Large intestine (tissue), 3 donors: ENCODE measurements at regions not wholly inside any gene's neighbourhood (a gene's known extent, or its start where the extent isn't known, plus 50 kb on each side); places are given as distances from the start of the nearest gene placed in this dataset.

Source experiments
- DNase-seq, 2 donors: peaks; one replicate each; pipeline versions ENCODE4 v3.0.0 to v3.0.0-alpha.2; 2013
- H3K27ac ChIP-seq: one replicate; pipeline ENCODE4 v1.5.1; 2013; ENCODE audit warnings: low read length
- H3K27me3 ChIP-seq: 2 replicates; pipeline ENCODE4 v1.6.1; 2013; ENCODE audit warnings: low read length; ENCODE audit not compliant: control insufficient read depth, insufficient read depth
- H3K36me3 ChIP-seq: 2 replicates; pipeline ENCODE4 v1.6.1; 2013; ENCODE audit warnings: low read length; ENCODE audit not compliant: control insufficient read depth, insufficient read depth
- H3K4me1 ChIP-seq: one replicate; pipeline ENCODE4 v1.6.1; 2013; ENCODE audit warnings: low read length; ENCODE audit not compliant: control insufficient read depth, insufficient read depth
- H3K4me3 ChIP-seq: one replicate; pipeline ENCODE4 v1.5.1; 2013; ENCODE audit warnings: low read length
- H3K9me3 ChIP-seq: one replicate; pipeline ENCODE4 v1.6.1; 2013; ENCODE audit warnings: mild to moderate bottlenecking, low read depth, low read length, moderate library complexity; ENCODE audit not compliant: control insufficient read depth
- WGBS: methylation state at CpG from one replicate; pipeline ENCODE4 v1.1.5; 2013; ENCODE audit warnings: low lambda C conversion rate; ENCODE audit not compliant: insufficient coverage; 5-methylcytosine and 5-hydroxymethylcytosine counted together

DNA sequence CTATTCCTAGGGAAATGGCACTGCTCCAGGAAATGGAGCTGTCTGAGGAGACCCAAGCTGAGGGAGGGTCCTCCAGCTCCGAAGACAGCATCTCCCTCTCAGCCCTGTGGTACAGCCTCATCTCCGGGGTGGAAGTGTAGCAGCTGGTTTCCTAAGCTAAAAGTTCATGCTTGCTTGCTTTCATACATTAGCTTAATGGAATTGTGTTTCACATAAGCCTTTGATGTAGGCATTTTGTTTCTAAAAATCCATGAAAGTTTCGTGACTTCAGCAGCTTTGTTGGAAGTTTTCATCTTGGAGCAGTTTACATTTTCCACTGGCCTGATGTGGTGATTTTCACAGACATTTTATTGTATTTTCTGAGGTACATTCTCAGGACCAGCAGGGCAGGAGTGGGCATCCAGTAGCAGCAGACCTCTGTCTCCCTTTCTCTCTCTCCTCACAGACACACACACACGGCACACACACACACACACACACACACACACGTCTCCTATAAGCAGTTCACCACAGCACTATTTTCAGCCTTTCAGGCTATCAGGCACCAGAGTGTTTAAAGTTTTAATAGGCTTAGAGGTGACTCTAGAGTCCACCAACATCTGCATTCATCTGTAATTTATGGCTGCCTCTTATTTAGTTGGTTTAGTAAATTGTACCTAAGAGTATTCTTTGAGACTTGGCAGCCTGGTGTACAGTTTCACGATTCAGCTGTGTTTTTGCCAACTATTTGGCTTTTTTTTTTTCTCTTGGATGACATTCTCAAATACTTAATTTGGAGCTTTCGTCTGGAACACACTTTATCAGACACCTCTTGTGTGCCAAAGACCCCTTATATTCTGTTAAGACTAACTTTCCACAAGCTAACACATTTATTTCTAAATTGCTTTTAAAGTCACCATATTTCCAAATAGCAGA, 225.8 kb upstream of the SFRP2 start:
- no peaks in the 10 kb centered on the region for H3K27me3 ChIP-seq
- no peaks in the 10 kb centered on the region for H3K36me3 ChIP-seq
- H3K4me1 ChIP-seq, result no peaks in the 10 kb centered on the region
- WGBS, result 75% methylated on average over 1 of the region's 7 CpGs
- H3K9me3 ChIP-seq, result no peaks in the 10 kb centered on the region
- DNase-seq, result no peak
- no peak overlapping the region for H3K4me3 ChIP-seq
- H3K27ac ChIP-seq, result no peak overlapping the region

DNA sequence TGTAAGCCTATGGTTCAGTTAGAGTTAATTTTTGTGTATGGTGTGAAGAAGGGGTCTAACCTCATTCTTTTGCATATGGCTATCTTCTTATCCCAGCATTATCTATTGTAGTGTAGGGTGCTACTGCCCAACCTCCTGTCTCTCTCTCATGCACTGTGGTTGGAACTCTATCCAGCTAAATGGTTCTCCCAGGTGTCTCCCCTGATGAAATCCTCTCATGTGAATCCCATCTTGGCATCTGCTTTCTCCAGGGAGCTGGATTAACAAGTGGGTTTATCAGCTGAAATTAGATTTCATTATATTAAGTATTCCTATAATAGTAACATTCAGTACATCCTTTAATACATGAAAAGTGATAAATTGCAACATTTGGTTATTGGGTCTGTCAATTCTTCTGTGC, 224.7 kb upstream of the SFRP2 start:
- Histone ChIP-seq H3K4me3 (no peak overlapping the region), H3K9me3 (no peaks in the 10 kb centered on the region), H3K36me3 (no peaks in the 10 kb centered on the region), H3K27me3 (no peaks in the 10 kb centered on the region), H3K27ac (no peak overlapping the region), H3K4me1 (no peaks in the 10 kb centered on the region)
- no peak for DNase-seq

DNA sequence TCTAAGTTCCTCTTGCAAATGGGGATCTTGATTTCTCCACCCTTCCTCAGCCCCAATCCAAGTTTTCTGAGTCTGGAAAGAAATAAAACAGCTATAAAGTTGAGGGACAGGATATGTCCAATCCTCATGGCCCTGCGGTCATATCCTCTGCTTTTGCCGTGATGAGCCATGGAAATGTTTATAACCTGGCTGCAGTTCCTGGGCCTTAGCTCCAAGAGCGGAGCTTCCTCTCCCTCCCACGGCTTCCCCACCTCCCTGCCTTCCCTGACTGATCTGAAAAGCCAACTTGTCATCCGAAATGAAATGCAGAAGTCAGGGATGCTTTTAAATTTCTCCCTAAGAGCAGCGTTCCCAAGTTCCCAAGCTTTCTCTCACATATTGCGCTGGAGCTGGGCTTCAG, 221.5 kb upstream of the SFRP2 start:
- Histone ChIP-seq H3K4me1 (no peaks in the 10 kb centered on the region), H3K27ac (no peak overlapping the region), H3K4me3 (no peak overlapping the region), H3K36me3 (no peaks in the 10 kb centered on the region), H3K9me3 (no peaks in the 10 kb centered on the region), H3K27me3 (no peaks in the 10 kb centered on the region)
- DNase-seq, result no peak
- 100% methylated on average over 1 of the region's 7 CpGs for WGBS

DNA sequence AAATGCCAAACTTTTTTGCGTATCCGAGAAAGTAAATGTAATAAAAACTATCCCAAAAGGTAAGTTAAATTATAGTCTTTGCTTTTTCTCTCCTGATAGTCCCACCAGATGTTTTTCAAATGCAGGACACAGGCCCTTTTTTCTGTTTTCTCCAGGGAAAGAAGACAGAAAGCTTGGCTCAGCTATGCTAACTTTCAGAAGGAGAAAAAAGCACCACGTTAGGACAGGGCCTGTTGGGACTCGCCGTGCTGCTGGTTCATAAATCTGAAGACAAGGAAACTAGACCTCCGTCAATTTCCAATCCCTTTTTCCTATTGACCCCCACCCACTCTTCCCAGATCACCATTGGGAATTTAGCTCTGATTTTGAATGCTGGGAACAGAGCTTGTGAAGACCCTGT, 220.9 kb upstream of the SFRP2 start:
- 64% methylated on average over 3 of the region's 6 CpGs for WGBS
- H3K9me3 ChIP-seq, result no peaks in the 10 kb centered on the region
- no peaks in the 10 kb centered on the region for H3K4me1 ChIP-seq
- no peak overlapping the region for H3K27ac ChIP-seq
- H3K27me3 ChIP-seq, result no peaks in the 10 kb centered on the region
- H3K4me3 ChIP-seq, result no peak overlapping the region
- no peaks in the 10 kb centered on the region for H3K36me3 ChIP-seq
- DNase-seq, result no peak

DNA sequence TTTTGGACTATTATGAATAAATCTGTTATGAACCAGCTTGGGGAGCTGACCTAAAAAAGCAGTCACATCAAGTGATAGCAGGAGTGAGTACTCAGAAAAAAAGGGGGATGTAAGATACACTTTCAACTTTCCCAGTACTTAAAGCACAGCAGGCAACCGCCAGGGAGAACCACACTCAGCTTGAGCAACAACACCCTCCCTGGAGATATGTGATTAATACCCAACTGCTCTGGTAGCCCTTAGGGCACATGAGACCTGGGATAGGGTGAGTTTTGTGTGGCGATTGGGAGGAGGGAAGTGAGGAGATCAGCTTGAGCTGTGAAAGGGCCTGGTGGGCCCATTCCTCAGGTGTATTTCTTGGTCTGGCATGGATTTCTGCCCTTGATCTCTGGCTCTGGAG, 220.3 kb upstream of the SFRP2 start:
- Histone ChIP-seq H3K36me3 (no peaks in the 10 kb centered on the region), H3K4me3 (no peak overlapping the region), H3K9me3 (no peaks in the 10 kb centered on the region), H3K27ac (no peak overlapping the region), H3K27me3 (no peaks in the 10 kb centered on the region), H3K4me1 (no peaks in the 10 kb centered on the region)
- no CpG with 5 or more reads among the region's 2 CpGs for WGBS
- no peak for DNase-seq

DNA sequence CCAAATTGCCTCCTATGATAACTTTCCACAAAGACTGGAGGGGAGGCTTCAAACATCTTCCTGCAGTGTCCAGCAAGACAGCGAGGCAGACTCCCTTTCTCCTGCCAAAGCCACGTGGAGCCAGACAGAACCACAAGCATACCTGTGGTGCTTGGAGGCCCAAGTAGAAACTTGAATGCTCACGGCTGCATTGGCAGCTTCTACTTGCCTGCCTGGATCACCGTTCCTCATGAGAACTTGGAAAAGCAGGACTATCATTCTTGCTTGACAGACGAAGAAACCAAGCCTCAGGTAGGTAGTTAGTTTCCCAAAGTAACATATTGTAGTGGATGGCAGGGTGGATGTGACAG, 216.3 kb upstream of the SFRP2 start:
- Histone ChIP-seq H3K27ac (no peak overlapping the region), H3K9me3 (no peaks in the 10 kb centered on the region)

DNA sequence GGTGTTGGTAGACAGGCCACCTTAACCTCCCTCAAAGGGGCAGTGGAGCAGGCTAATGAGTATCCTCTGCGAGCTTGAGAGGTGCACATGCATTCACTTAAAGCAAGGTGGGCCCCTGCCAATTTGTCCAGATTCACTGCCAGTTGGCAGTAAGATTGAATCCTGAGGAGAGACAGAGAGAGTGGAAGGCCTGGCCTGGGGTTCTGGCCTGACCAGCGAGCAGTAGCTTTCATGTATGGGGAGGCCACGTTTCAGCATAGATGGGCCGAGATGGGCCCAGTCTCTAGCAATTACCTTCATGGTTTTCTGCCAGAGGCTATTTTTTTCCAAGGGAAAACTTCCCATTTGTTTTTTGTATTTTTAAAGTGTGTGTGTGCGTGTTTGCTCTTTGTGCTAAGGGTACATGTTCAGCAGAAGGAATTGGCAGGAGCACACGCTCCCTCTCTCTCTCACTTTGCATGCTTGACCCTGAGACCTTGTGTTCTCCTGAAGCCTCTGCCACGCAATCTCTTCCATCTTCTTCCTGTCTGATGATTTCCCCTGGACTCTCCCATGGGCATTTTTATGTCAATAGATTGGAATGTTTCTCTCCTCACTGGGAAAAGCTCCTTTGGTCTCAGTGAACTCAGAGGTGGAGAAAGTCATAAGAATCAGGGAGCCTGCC, 215.8 kb upstream of the SFRP2 start:
- H3K4me1 ChIP-seq, result no peaks in the 10 kb centered on the region
- WGBS, result 80% methylated on average over 1 of the region's 7 CpGs
- no peak overlapping the region for H3K27ac ChIP-seq
- no peaks in the 10 kb centered on the region for H3K36me3 ChIP-seq
- H3K9me3 ChIP-seq, result no peaks in the 10 kb centered on the region
- H3K27me3 ChIP-seq, result no peaks in the 10 kb centered on the region
- no peak for DNase-seq
- no peak overlapping the region for H3K4me3 ChIP-seq

More for the DNA sequence above, 216.3 kb upstream of the SFRP2 start:
- no peak overlapping the region for H3K4me3 ChIP-seq
- no peak for DNase-seq
- H3K27me3 ChIP-seq, result no peaks in the 10 kb centered on the region
- no peaks in the 10 kb centered on the region for H3K36me3 ChIP-seq
- no CpG with 5 or more reads among the region's 5 CpGs for WGBS
- no peaks in the 10 kb centered on the region for H3K4me1 ChIP-seq

DNA sequence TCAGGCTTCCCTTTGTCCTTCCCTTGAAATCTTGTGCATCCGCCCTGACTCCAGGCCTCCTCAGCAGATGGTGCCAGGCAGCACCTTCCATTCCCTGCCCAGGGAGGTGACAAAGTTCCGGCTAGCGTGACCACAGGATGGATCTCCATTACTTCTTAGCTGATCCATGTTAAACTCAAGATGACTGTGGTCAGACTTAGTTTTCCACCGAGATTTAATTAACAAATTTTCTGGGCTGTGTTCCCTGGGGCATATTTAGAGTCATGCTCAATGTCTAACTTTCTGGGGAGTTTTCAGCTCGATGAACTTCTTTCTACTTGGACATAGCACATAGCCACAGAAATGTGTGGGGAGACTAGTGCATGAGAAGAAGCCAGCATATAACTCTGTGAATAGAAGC, 215.1 kb upstream of the SFRP2 start:
- H3K27ac ChIP-seq, result no peak overlapping the region
- no peaks in the 10 kb centered on the region for H3K36me3 ChIP-seq
- H3K4me1 ChIP-seq, result no peaks in the 10 kb centered on the region
- H3K9me3 ChIP-seq, result no peaks in the 10 kb centered on the region
- no peaks in the 10 kb centered on the region for H3K27me3 ChIP-seq
- no peak overlapping the region for H3K4me3 ChIP-seq
- no CpG with 5 or more reads among the region's 5 CpGs for WGBS
- no peak for DNase-seq

DNA sequence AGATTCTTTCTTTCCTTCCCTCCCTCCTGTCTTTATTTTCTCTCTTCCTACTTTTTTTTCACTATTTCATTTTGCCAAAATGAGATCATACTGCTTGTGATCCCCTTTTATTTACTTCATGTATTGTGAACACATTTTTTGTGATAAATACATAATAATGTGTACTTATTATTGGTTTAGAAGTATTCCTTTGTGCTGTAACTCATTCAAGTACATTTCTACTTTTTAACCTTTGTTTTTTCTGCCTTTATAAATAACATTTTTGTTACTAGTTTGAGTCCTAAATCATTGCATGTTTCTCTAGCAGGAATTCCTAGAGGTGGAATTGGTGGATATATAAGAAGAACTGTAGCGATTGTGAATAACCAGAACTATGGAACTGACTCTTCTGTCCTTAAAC, 214.5 kb upstream of the SFRP2 start:
- H3K4me1 ChIP-seq, result no peaks in the 10 kb centered on the region
- no peak overlapping the region for H3K27ac ChIP-seq
- no peak overlapping the region for H3K4me3 ChIP-seq
- DNase-seq, result no peak
- no peaks in the 10 kb centered on the region for H3K27me3 ChIP-seq
- no peaks in the 10 kb centered on the region for H3K36me3 ChIP-seq
- WGBS, result 100% methylated on average over 1 of the region's 1 CpG
- H3K9me3 ChIP-seq, result no peaks in the 10 kb centered on the region

DNA sequence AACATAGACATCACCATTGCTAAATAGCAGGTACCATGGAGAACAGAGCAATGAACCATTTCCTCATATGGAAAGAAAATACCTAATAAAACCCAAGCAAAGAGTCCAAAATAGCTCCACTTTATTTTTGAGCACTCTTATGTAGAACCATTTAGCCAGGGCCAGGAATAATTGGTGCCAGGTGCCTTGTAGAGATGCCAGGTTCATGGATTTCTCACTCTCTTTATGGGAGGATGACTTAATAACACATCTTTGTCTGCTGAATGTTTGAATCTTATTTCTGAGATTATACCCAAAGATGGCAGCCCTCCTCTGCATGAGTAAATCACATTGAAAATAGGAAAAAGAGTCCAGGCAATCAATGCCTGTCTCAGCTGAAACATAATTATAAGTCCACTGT, 212.3 kb upstream of the SFRP2 start:
- Histone ChIP-seq H3K36me3 (no peaks in the 10 kb centered on the region), H3K4me1 (no peaks in the 10 kb centered on the region), H3K4me3 (no peak overlapping the region), H3K9me3 (no peaks in the 10 kb centered on the region), H3K27ac (no peak overlapping the region), H3K27me3 (no peaks in the 10 kb centered on the region)
- DNase-seq, result no peak

DNA sequence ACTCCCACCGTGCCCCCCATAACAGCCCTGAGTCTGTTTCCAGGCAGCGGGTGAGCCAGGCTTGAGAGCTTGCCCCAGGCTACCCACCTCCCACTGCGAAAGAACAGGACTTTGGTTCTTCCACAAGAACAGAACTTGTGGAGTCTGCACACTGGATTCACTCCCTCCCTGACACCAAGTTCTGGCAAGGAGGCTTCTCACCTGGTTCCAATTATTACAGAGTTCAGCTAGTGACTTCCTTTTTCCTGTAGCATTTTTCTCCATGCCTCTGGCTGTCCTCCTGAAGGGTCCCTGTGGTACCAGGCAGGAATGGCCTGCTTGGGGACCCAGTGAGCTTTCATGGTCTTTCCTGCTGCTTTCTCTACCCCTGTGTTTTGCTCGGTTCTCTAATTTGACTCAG, 208.6 kb upstream of the SFRP2 start:
- Histone ChIP-seq H3K4me1 (no peaks in the 10 kb centered on the region), H3K4me3 (no peak overlapping the region), H3K27ac (no peak overlapping the region), H3K27me3 (no peaks in the 10 kb centered on the region), H3K36me3 (no peaks in the 10 kb centered on the region), H3K9me3 (no peaks in the 10 kb centered on the region)
- no peak for DNase-seq
- WGBS, result no CpG with 5 or more reads among the region's 4 CpGs
